ENCODE measurements at regions not wholly inside any gene's neighbourhood (a gene's known extent, or its start where the extent isn't known, plus 50 kb on each side); places are given as distances from the start of the nearest gene placed in this dataset.

GRCh38 chr10:110392868-110393740, 88.4 kb upstream of the SMNDC1 start:
- no peak for DNase-seq (ENCODE audit: low spot score)
- Histone ChIP-seq H3K27ac (no peak overlapping the region), H3K4me3 (no peak overlapping the region)
- TF ChIP-seq, protein P1, sequence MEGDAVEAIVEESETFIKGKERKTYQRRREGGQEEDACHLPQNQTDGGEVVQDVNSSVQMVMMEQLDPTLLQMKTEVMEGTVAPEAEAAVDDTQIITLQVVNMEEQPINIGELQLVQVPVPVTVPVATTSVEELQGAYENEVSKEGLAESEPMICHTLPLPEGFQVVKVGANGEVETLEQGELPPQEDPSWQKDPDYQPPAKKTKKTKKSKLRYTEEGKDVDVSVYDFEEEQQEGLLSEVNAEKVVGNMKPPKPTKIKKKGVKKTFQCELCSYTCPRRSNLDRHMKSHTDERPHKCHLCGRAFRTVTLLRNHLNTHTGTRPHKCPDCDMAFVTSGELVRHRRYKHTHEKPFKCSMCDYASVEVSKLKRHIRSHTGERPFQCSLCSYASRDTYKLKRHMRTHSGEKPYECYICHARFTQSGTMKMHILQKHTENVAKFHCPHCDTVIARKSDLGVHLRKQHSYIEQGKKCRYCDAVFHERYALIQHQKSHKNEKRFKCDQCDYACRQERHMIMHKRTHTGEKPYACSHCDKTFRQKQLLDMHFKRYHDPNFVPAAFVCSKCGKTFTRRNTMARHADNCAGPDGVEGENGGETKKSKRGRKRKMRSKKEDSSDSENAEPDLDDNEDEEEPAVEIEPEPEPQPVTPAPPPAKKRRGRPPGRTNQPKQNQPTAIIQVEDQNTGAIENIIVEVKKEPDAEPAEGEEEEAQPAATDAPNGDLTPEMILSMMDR (IDR thresholded peaks at IDR 0.05) = no peak

DNA sequence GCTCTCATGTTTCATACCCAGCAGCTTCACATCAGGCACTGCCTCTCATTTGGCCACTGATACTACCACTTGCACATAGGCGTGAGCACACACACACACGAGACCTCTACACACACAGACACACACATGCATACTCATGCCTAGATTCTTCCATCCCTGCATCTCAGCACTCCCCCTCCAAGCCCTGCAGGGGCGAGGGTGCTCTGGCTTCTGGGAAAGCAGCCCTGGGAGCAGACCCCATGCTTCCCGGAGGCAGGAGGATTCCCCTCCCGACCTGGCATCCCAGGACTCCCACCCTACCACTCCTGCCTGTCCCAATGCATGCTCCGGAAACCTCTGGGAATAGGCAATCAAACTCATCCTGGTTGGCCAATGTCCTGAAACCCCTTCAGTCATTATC, 89.1 kb upstream of the SMNDC1 start:
- Histone ChIP-seq H3K4me3 (no peak overlapping the region), H3K27ac (no peak overlapping the region)
- DNase-seq (ENCODE audit: low spot score) = no peak
- TF ChIP-seq, protein P1 (IDR thresholded peaks at IDR 0.05) = no peak

DNA sequence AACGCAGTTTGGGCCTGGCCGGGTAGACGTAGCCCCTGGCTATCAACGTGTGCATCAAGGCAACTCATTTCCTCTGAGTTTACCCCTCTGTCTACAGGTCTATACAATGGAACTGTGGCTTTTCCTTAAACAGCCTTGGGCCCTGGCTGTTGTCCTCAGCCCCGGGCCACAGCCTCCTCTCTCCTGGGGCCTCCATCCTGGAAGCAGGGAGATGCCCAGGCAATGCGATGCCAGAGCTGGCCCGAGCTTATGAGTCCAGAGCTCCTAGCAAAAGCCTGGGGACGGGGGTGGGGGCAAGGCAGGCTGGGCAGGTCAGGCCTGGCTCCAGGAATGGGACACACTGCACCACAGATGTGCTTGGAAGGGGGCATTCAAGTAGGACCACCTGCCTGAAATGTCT, 89.6 kb upstream of the SMNDC1 start:
- no peak for DNase-seq (ENCODE audit: low spot score)
- Histone ChIP-seq H3K27ac (no peak overlapping the region), H3K4me3 (no peak overlapping the region)
- TF ChIP-seq, protein P1 (IDR thresholded peaks at IDR 0.05) = no peak

- TF ChIP-seq, protein P1 (IDR thresholded peaks at IDR 0.05) = no peak
- H3K27ac ChIP-seq = no peak overlapping the region
- DNase-seq (ENCODE audit: low spot score) = no peak
- H3K4me3 ChIP-seq = no peak overlapping the region
Observed at GRCh38 chr10:110394898-110395297, 90.2 kb upstream of the SMNDC1 start.

- H3K4me3 ChIP-seq = no peak overlapping the region
- TF ChIP-seq, protein P1 (IDR thresholded peaks at IDR 0.05) = no peak
- no peak overlapping the region for H3K27ac ChIP-seq
- no peak for DNase-seq (ENCODE audit: low spot score)
Observed at GRCh38 chr10:110395350-110396283, 90.9 kb upstream of the SMNDC1 start.

- TF ChIP-seq, protein P1 (IDR thresholded peaks at IDR 0.05) = no peak
- DNase-seq (ENCODE audit: low spot score) = no peak
- no peak overlapping the region for H3K27ac ChIP-seq
Observed at GRCh38 chr10:110396284-110396651, 91.5 kb upstream of the SMNDC1 start.

More at GRCh38 chr10:110396284-110396651, 91.5 kb upstream of the SMNDC1 start:
- H3K4me3 ChIP-seq = no peak overlapping the region

Data from coronary artery (tissue), 2 donors.